NB4 (cell line): ENCODE measurements at regions not wholly inside any gene's neighbourhood (a gene's known extent, or its start where the extent isn't known, plus 50 kb on each side); places are given as distances from the start of the nearest gene placed in this dataset.

Experiments used
- POLR2A ChIP-seq: IDR thresholded peaks from 2 replicates; pipeline ENCODE4 v1.6.1; 2011; ENCODE audit warnings: mild to moderate bottlenecking; ENCODE audit not compliant: insufficient read length; ENCODE audit errors: extremely low read depth
- TF ChIP-seq, protein P1 (sequence below): IDR thresholded peaks from one replicate; pipeline ENCODE4 v1.5.1; 2012; ENCODE audit warnings: low read depth, low read length
- TF ChIP-seq, protein P2 (sequence below): IDR thresholded peaks from 2 replicates; pipeline ENCODE4 v1.6.1; 2011; ENCODE audit warnings: low read depth, low read length

DNA sequence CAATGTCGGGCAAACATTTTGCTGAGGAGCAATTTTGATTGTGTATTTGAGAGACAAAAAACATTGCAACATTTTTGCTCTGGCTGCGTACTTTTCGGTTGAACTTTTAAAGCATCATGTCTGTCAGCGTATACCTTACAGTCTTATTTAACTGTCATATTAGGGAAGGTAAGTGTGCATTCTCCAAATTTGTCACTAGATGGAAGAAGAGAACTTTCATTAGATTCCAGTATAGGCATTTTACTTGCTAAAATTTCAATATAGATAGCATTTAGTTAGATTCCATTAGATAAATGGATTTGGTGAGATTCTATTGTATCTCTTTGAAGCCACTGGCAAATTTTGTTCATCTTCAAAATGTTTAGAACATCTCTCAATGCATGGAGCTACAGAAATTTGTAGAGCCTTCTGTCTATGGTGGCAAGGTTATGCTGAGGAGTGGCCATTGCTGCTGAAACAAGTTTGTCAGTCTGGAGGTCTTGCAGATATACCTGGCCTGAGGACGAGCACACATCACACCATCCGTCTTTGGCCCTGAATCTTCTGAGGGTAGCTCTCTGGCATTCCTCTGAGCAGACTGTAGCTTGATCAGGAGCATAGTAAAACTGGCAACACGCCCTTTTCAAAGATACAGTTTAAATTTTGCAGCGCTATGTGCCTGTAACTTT is 437.5 kb upstream of the MBL2 start:
- TF ChIP-seq, protein P1, sequence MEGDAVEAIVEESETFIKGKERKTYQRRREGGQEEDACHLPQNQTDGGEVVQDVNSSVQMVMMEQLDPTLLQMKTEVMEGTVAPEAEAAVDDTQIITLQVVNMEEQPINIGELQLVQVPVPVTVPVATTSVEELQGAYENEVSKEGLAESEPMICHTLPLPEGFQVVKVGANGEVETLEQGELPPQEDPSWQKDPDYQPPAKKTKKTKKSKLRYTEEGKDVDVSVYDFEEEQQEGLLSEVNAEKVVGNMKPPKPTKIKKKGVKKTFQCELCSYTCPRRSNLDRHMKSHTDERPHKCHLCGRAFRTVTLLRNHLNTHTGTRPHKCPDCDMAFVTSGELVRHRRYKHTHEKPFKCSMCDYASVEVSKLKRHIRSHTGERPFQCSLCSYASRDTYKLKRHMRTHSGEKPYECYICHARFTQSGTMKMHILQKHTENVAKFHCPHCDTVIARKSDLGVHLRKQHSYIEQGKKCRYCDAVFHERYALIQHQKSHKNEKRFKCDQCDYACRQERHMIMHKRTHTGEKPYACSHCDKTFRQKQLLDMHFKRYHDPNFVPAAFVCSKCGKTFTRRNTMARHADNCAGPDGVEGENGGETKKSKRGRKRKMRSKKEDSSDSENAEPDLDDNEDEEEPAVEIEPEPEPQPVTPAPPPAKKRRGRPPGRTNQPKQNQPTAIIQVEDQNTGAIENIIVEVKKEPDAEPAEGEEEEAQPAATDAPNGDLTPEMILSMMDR, result no peak
- TF ChIP-seq, protein P2, sequence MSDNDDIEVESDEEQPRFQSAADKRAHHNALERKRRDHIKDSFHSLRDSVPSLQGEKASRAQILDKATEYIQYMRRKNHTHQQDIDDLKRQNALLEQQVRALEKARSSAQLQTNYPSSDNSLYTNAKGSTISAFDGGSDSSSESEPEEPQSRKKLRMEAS, result no peak
- TF ChIP-seq POLR2A, result no peak
